ENCODE measurements at regions not wholly inside any gene's neighbourhood (a gene's known extent, or its start where the extent isn't known, plus 50 kb on each side); places are given as distances from the start of the nearest gene placed in this dataset.

DNA sequence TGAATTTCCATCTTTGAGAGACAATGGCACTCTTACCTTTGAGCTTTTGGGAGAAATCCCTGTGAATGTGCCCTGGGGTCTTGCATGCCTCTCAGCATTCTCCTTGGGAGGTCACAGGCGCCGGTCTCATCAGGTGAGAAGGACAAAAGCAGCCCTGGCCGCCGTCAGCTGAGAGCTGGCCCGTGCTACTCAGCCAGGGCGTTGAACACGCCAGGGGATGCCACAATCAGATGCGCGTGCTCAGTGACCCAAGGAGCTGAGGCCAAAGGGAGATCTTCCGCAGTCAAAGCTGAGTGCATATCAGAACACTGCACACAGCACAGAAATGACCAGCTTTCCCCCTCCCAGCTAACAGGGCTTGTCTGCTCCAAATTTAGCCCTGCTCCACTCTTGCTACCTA is 253.6 kb upstream of the NOX3 start:
- Histone ChIP-seq H3K4me3 (no peak overlapping the region), H3K36me3 (no peaks in the 10 kb centered on the region), H3K9me3 (no peaks in the 10 kb centered on the region), H3K27ac (no peak overlapping the region), H3K4me1 (ENCODE audit: control insufficient read depth in 1 of 2, low read depth in 2 of 2) (no peaks in the 10 kb centered on the region), H3K27me3 (replicated peaks; ENCODE audit: insufficient read depth) (no peaks in the 10 kb centered on the region)
- TF ChIP-seq CTCF (IDR thresholded peaks at IDR 0.05) = no peak
- ATAC-seq (ENCODE audit: insufficient number of reproducible peaks, low FRiP score, low read depth) (no peak), DNase-seq (ENCODE audit: low spot score) (no peak)

GRCh38 chr6:155708100-155708499 is 252.5 kb upstream of the NOX3 start:
- H3K27ac ChIP-seq = no peak overlapping the region
- no peaks in the 10 kb centered on the region for H3K9me3 ChIP-seq
- H3K27me3 ChIP-seq (replicated peaks; ENCODE audit: insufficient read depth) = no peaks in the 10 kb centered on the region
- no peaks in the 10 kb centered on the region for H3K4me1 ChIP-seq (ENCODE audit: control insufficient read depth in 1 of 2, low read depth in 2 of 2)
- TF ChIP-seq CTCF (IDR thresholded peaks at IDR 0.05) = no peak
- no peak for DNase-seq (ENCODE audit: low spot score)
- H3K36me3 ChIP-seq = no peaks in the 10 kb centered on the region
- no peak overlapping the region for H3K4me3 ChIP-seq
- no peak for ATAC-seq (ENCODE audit: insufficient number of reproducible peaks, low FRiP score, low read depth)

DNA sequence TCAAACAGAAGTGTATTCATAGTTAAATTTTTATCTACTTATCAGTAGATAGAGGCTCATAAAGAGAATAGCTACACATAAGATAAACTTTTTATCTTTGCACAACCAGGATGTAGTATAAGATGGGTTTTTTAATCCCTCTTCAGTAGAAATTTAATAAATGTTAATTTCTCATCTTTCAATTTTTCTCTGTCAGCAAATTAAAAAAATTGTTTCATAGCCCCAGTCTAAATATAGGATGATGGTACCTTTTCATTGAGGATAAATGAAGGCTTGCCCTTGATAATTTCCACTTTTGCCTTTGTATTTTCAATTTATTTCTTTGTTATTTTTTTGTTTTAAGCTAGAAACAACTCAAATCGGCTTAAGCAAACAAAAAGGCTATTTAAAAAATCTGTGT is 251.2 kb upstream of the NOX3 start:
- no peak for TF ChIP-seq CTCF (IDR thresholded peaks at IDR 0.05)
- no peaks in the 10 kb centered on the region for H3K36me3 ChIP-seq

GRCh38 chr6:155706341-155706740 is 250.7 kb upstream of the NOX3 start:
- H3K27ac ChIP-seq = no peak overlapping the region
- no peaks in the 10 kb centered on the region for H3K9me3 ChIP-seq
- no peak for TF ChIP-seq CTCF (IDR thresholded peaks at IDR 0.05)
- ATAC-seq (ENCODE audit: insufficient number of reproducible peaks, low FRiP score, low read depth) (no peak), DNase-seq (ENCODE audit: low spot score) (no peak)
- H3K4me3 ChIP-seq = no peak overlapping the region
- no peaks in the 10 kb centered on the region for H3K36me3 ChIP-seq
- no peaks in the 10 kb centered on the region for H3K4me1 ChIP-seq (ENCODE audit: control insufficient read depth in 1 of 2, low read depth in 2 of 2)
- H3K27me3 ChIP-seq (replicated peaks; ENCODE audit: insufficient read depth) = no peaks in the 10 kb centered on the region

More for the DNA sequence above, 251.2 kb upstream of the NOX3 start:
- H3K9me3 ChIP-seq = no peaks in the 10 kb centered on the region
- no peak overlapping the region for H3K4me3 ChIP-seq
- no peak overlapping the region for H3K27ac ChIP-seq
- ATAC-seq (ENCODE audit: insufficient number of reproducible peaks, low FRiP score, low read depth) (no peak), DNase-seq (ENCODE audit: low spot score) (no peak)
- no peaks in the 10 kb centered on the region for H3K27me3 ChIP-seq (replicated peaks; ENCODE audit: insufficient read depth)
- H3K4me1 ChIP-seq (ENCODE audit: control insufficient read depth in 1 of 2, low read depth in 2 of 2) = no peaks in the 10 kb centered on the region

DNA sequence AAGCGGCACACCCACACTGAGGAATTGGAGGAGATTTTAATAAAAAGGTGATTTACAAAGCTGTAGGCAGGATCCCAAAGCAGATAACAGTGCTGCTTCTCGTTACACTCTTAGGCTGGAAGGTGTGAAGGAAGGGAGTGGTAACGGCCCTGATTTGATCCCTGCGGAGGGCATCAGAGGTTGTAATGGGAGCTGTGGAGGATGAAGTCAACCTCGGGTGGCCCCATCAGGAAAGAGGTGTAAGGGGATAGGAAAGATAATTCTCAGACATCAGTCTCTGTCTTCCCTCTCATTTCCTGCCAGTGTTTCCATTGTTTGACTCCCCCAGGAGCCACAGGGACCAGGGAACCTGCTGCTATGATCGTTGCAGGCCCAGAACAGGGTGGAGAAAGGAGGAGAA is 245.7 kb upstream of the NOX3 start:
- no peaks in the 10 kb centered on the region for H3K36me3 ChIP-seq
- no peak for ATAC-seq (ENCODE audit: insufficient number of reproducible peaks, low FRiP score, low read depth)
- no peaks in the 10 kb centered on the region for H3K27me3 ChIP-seq (replicated peaks; ENCODE audit: insufficient read depth)
- H3K4me1 ChIP-seq (ENCODE audit: control insufficient read depth in 1 of 2, low read depth in 2 of 2) = no peaks in the 10 kb centered on the region
- H3K9me3 ChIP-seq = no peaks in the 10 kb centered on the region
- no peak for DNase-seq (ENCODE audit: low spot score)
- no peak overlapping the region for H3K4me3 ChIP-seq
- H3K27ac ChIP-seq = no peak overlapping the region
- no peak for TF ChIP-seq CTCF (IDR thresholded peaks at IDR 0.05)

Measured in thoracic aorta (tissue), 2 donors.